Loucy (cell line): ENCODE measurements at regions not wholly inside any gene's neighbourhood (a gene's known extent, or its start where the extent isn't known, plus 50 kb on each side); places are given as distances from the start of the nearest gene placed in this dataset.

ENCODE experiments used
- H2AFZ ChIP-seq: fragments of 200-600 bp; sonication (generic); 2 replicates; pipeline ENCODE4 v1.6.0; 2016; ENCODE audit warnings: antibody characterized with exemption, mild to moderate bottlenecking, low read length, moderate library complexity
- H3F3A ChIP-seq: fragments of 200-600 bp; 2 replicates; pipeline ENCODE4 v1.6.0; 2016; ENCODE audit warnings: antibody characterized with exemption, low read depth, mild to moderate bottlenecking
- H3K27me3 ChIP-seq: fragments of 200-600 bp; sonication (generic); 2 replicates; pipeline ENCODE4 v1.6.1; 2014; ENCODE audit warnings: low read length, mild to moderate bottlenecking; ENCODE audit not compliant: insufficient read depth, poor library complexity, severe bottlenecking
- H3K36me3 ChIP-seq: fragments of 200-600 bp; sonication (generic); 2 replicates; pipeline ENCODE4 v1.6.1; 2016; ENCODE audit warnings: low read length; ENCODE audit not compliant: insufficient read depth
- H3K4me1 ChIP-seq: fragments of 200-600 bp; sonication (generic); 2 replicates; pipeline ENCODE4 v1.5.1; 2014; ENCODE audit warnings: low read length, mild to moderate bottlenecking; ENCODE audit not compliant: insufficient read depth, poor library complexity, severe bottlenecking
- H3K4me2 ChIP-seq: fragments of 200-600 bp; sonication (generic); 2 replicates; pipeline ENCODE4 v1.6.0; 2014; ENCODE audit warnings: antibody characterized with exemption, low read length, low read depth, mild to moderate bottlenecking; ENCODE audit not compliant: poor library complexity, severe bottlenecking
- H3K4me3 ChIP-seq: fragments of 200-600 bp; sonication (generic); 2 replicates; pipeline ENCODE4 v1.5.1; 2014; ENCODE audit warnings: low read length, mild to moderate bottlenecking, mixed read lengths; ENCODE audit not compliant: poor library complexity, severe bottlenecking
- H3K79me2 ChIP-seq: fragments of 200-600 bp; sonication (generic); 2 replicates; pipeline ENCODE4 v1.6.1; 2014; ENCODE audit warnings: low read length; ENCODE audit not compliant: insufficient read depth
- H3K9ac ChIP-seq: fragments of 200-600 bp; sonication (generic); 2 replicates; pipeline ENCODE4 v1.6.0; 2014; ENCODE audit warnings: mild to moderate bottlenecking, low read depth, low read length, moderate library complexity; ENCODE audit not compliant: poor library complexity, severe bottlenecking
- H3K9me2 ChIP-seq: fragments of 200-600 bp; sonication (generic); replicated peaks from 2 replicates; pipeline ENCODE4 v1.6.1; 2016; ENCODE audit warnings: low read depth, low read length, mixed read lengths
- H3K9me3 ChIP-seq: fragments of 200-600 bp; sonication (generic); 2 replicates; pipeline ENCODE4 v1.6.1; 2014; ENCODE audit warnings: mild to moderate bottlenecking, antibody characterized with exemption, low read length, low read depth; ENCODE audit not compliant: insufficient read depth
- H4K20me1 ChIP-seq: fragments of 200-600 bp; sonication (generic); 2 replicates; pipeline ENCODE4 v1.6.0; 2014; ENCODE audit warnings: antibody characterized with exemption, low read length, mild to moderate bottlenecking; ENCODE audit not compliant: insufficient read depth, poor library complexity, severe bottlenecking
- EZH2phosphoT487 ChIP-seq: fragments of 200-600 bp; IDR thresholded peaks from 2 replicates; pipeline ENCODE4 v1.6.1; 2018; ENCODE audit warnings: antibody characterized with exemption, mild to moderate bottlenecking, moderate library complexity, borderline replicate concordance
- TF ChIP-seq, protein P1 (sequence below): fragments of 200-600 bp; sonication (generic); conservative IDR thresholded peaks from 2 replicates; pipeline ENCODE4 v1.5.1; 2014; ENCODE audit warnings: mild to moderate bottlenecking, antibody characterized with exemption, low read length

- H3K4me3 ChIP-seq = no peak overlapping the region
- H3K9ac ChIP-seq = no peak overlapping the region
- H3K36me3 ChIP-seq = no peaks in the 10 kb centered on the region
- no peaks in the 10 kb centered on the region for H3K27me3 ChIP-seq
- H4K20me1 ChIP-seq = no peaks in the 10 kb centered on the region
- H3F3A ChIP-seq = no peaks in the 10 kb centered on the region
- TF ChIP-seq, protein P1, sequence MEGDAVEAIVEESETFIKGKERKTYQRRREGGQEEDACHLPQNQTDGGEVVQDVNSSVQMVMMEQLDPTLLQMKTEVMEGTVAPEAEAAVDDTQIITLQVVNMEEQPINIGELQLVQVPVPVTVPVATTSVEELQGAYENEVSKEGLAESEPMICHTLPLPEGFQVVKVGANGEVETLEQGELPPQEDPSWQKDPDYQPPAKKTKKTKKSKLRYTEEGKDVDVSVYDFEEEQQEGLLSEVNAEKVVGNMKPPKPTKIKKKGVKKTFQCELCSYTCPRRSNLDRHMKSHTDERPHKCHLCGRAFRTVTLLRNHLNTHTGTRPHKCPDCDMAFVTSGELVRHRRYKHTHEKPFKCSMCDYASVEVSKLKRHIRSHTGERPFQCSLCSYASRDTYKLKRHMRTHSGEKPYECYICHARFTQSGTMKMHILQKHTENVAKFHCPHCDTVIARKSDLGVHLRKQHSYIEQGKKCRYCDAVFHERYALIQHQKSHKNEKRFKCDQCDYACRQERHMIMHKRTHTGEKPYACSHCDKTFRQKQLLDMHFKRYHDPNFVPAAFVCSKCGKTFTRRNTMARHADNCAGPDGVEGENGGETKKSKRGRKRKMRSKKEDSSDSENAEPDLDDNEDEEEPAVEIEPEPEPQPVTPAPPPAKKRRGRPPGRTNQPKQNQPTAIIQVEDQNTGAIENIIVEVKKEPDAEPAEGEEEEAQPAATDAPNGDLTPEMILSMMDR = no peak
- no peak for TF ChIP-seq EZH2phosphoT487
- no peaks in the 10 kb centered on the region for H3K4me1 ChIP-seq
- H3K79me2 ChIP-seq = no peaks in the 10 kb centered on the region
- no peak overlapping the region for H3K4me2 ChIP-seq
- no peak overlapping the region for H2AFZ ChIP-seq
- no peaks in the 10 kb centered on the region for H3K9me2 ChIP-seq
- no peaks in the 10 kb centered on the region for H3K9me3 ChIP-seq
These were observed 106.0 kb upstream of the CCDC196 start for GRCh38 chr14:66380143-66380542.

GRCh38 chr14:66381755-66382154 is 104.4 kb upstream of the CCDC196 start:
- TF ChIP-seq, protein P1 = no peak
- no peak for TF ChIP-seq EZH2phosphoT487
- Histone ChIP-seq H3K9me3 (no peaks in the 10 kb centered on the region), H3K79me2 (no peaks in the 10 kb centered on the region), H2AFZ (no peak overlapping the region), H4K20me1 (no peaks in the 10 kb centered on the region), H3K4me1 (no peaks in the 10 kb centered on the region), H3K36me3 (no peaks in the 10 kb centered on the region), H3K4me2 (no peak overlapping the region), H3K27me3 (no peaks in the 10 kb centered on the region), H3K9me2 (no peaks in the 10 kb centered on the region), H3F3A (no peaks in the 10 kb centered on the region), H3K4me3 (no peak overlapping the region), H3K9ac (no peak overlapping the region)

GRCh38 chr14:66383257-66383656 is 102.9 kb upstream of the CCDC196 start:
- TF ChIP-seq, protein P1 = no peak
- TF ChIP-seq EZH2phosphoT487 = no peak
- H3F3A ChIP-seq = no peaks in the 10 kb centered on the region
- no peaks in the 10 kb centered on the region for H3K9me2 ChIP-seq
- H3K9me3 ChIP-seq = no peaks in the 10 kb centered on the region
- no peak overlapping the region for H3K9ac ChIP-seq
- no peaks in the 10 kb centered on the region for H3K36me3 ChIP-seq
- no peaks in the 10 kb centered on the region for H4K20me1 ChIP-seq
- H2AFZ ChIP-seq = no peak overlapping the region
- H3K4me2 ChIP-seq = no peak overlapping the region
- H3K4me1 ChIP-seq = no peaks in the 10 kb centered on the region
- H3K79me2 ChIP-seq = no peaks in the 10 kb centered on the region
- H3K4me3 ChIP-seq = no peak overlapping the region
- H3K27me3 ChIP-seq = no peaks in the 10 kb centered on the region
